GM12872 (cell line): ENCODE measurements at regions not wholly inside any gene's neighbourhood (a gene's known extent, or its start where the extent isn't known, plus 50 kb on each side); places are given as distances from the start of the nearest gene placed in this dataset.

Source experiments
- TF ChIP-seq, protein P1 (sequence below): IDR thresholded peaks from 3 replicates; pipeline ENCODE4 v1.5.1; 2011; ENCODE audit warnings: low read depth, mild to moderate bottlenecking, low read length, moderate library complexity; ENCODE audit not compliant: insufficient read depth

DNA sequence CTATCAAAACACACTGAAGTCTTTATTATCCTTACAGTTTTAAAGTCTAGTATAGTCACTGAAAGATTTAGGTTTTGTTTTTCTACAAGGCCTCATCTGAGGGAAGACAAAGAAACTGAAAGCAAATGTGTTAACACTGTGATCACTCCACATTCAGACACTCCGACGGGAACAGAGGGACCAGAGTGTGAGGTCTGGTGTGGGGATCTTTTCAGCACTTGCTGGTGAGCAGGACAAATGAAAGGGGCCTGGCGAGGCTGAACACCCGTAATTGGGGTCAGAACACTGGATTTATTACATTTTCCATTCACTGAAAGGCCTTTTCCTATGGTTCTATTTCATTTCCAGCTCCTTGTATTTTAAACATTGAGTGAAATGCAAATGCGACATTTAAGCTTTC is 910.5 kb downstream of the CDH11 start:
- TF ChIP-seq, protein P1, sequence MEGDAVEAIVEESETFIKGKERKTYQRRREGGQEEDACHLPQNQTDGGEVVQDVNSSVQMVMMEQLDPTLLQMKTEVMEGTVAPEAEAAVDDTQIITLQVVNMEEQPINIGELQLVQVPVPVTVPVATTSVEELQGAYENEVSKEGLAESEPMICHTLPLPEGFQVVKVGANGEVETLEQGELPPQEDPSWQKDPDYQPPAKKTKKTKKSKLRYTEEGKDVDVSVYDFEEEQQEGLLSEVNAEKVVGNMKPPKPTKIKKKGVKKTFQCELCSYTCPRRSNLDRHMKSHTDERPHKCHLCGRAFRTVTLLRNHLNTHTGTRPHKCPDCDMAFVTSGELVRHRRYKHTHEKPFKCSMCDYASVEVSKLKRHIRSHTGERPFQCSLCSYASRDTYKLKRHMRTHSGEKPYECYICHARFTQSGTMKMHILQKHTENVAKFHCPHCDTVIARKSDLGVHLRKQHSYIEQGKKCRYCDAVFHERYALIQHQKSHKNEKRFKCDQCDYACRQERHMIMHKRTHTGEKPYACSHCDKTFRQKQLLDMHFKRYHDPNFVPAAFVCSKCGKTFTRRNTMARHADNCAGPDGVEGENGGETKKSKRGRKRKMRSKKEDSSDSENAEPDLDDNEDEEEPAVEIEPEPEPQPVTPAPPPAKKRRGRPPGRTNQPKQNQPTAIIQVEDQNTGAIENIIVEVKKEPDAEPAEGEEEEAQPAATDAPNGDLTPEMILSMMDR: no peak

DNA sequence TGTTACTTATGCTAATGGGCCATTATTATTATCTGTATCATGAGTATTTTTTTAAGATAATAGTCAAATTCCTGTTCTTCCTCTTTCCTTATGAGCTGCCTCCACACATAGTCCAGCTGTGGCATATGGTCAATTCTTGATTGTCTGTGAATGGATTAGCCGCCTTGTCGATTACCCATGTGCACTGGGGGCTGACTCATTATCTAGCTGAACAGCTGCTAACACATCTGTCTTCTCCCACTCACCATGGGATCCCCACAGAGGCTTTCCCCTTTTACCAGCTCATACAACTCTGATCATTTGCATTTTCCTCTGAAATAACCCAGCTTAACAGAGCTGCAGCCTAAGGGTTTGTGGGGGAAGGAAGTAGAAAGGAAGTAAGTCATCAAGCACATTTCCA is 915.0 kb downstream of the CDH11 start:
- TF ChIP-seq, protein P1: no peak

GRCh38 chr16:64203126-64203525 is 918.7 kb downstream of the CDH11 start:
- TF ChIP-seq, protein P1: no peak

DNA sequence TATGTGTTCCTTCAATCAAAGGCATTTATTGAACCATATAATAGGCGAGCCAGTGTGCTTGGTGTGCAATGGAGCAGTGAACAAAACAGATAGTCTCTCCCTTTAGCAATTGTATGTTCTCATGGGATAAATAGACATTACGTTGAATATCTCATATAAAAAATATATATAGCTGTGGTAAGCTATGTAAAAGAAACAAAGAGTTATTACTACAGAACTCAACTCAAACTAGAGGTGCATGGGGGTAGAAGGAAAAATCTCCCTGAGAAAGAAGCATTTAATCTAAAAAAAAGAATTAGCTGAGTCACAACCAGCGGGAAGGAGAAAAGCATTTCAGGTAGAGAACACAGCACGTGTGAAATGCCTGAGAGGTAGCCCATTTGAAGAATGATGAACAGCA is 919.3 kb downstream of the CDH11 start:
- TF ChIP-seq, protein P1: no peak

DNA sequence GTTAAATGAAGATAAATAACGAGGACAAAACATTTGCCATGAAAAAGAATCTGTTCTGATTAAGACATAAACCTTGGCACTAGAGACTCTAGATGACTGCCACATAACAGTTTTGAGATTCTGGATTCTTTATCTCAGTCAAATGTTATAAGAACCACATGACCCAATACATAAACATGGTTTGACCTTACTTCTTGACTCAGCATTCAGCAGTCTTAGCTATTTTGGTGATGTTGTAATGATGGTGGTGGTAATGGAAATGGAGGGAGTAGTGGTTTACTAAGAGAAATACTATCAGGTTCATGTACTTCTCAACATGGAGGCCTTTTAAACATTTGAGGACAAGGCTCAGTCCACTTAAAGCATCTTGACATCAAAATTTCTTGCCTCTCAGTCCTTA is 925.4 kb downstream of the CDH11 start:
- TF ChIP-seq, protein P1: no peak

- TF ChIP-seq, protein P1: no peak
Observed at GRCh38 chr16:64185954-64186353, 935.9 kb downstream of the CDH11 start.

GRCh38 chr16:64184156-64184555 is 937.7 kb downstream of the CDH11 start:
- TF ChIP-seq, protein P1: no peak

DNA sequence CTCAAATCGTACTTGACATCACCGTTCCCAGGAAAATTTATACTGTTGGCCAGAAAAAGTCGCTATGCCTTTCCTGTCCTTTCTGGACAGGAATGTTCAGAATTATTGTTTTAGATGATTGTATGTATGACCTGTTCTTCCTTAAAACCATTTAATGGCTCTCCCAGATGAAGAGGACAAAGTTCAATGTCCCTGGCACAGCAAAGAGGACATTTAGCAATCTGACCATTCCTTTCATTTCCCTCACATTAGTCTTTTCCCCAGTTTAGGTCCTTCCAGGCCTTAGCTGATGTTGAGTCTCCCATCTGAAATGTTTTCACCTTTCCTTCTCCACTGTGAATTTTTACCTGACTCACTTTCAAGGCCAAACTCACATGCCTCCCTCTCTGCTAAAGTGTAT is 938.9 kb downstream of the CDH11 start:
- TF ChIP-seq, protein P1: no peak
